ENCODE measurements at regions not wholly inside any gene's neighbourhood (a gene's known extent, or its start where the extent isn't known, plus 50 kb on each side); places are given as distances from the start of the nearest gene placed in this dataset.

GRCh38 chr5:58913406-58913990 is 330.6 kb downstream of the RAB3C start:
- ATAC-seq: no peak
- peaks cover 41% of the 10 kb centered on the region for H3K4me1 Mint-ChIP-seq
- no peak overlapping the region for H3K27ac Mint-ChIP-seq
- POLR2A ChIA-PET: no interaction called here
- H3K9me3 Mint-ChIP-seq: peaks cover 16% of the 10 kb centered on the region
- no peak for DNase-seq (ENCODE audit: low spot score)
- H3K36me3 Mint-ChIP-seq: peaks cover 12% of the 10 kb centered on the region
- TF ChIP-seq, protein P1, sequence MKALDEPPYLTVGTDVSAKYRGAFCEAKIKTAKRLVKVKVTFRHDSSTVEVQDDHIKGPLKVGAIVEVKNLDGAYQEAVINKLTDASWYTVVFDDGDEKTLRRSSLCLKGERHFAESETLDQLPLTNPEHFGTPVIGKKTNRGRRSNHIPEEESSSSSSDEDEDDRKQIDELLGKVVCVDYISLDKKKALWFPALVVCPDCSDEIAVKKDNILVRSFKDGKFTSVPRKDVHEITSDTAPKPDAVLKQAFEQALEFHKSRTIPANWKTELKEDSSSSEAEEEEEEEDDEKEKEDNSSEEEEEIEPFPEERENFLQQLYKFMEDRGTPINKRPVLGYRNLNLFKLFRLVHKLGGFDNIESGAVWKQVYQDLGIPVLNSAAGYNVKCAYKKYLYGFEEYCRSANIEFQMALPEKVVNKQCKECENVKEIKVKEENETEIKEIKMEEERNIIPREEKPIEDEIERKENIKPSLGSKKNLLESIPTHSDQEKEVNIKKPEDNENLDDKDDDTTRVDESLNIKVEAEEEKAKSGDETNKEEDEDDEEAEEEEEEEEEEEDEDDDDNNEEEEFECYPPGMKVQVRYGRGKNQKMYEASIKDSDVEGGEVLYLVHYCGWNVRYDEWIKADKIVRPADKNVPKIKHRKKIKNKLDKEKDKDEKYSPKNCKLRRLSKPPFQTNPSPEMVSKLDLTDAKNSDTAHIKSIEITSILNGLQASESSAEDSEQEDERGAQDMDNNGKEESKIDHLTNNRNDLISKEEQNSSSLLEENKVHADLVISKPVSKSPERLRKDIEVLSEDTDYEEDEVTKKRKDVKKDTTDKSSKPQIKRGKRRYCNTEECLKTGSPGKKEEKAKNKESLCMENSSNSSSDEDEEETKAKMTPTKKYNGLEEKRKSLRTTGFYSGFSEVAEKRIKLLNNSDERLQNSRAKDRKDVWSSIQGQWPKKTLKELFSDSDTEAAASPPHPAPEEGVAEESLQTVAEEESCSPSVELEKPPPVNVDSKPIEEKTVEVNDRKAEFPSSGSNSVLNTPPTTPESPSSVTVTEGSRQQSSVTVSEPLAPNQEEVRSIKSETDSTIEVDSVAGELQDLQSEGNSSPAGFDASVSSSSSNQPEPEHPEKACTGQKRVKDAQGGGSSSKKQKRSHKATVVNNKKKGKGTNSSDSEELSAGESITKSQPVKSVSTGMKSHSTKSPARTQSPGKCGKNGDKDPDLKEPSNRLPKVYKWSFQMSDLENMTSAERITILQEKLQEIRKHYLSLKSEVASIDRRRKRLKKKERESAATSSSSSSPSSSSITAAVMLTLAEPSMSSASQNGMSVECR (CRISPR knock-in tag; IDR thresholded peaks at IDR 0.05; ENCODE audit: borderline replicate concordance): no peak
- TF ChIP-seq GTF2I (CRISPR knock-in tag; conservative IDR thresholded peaks at IDR 0.05) (no peak), NR3C1 (CRISPR knock-in tag; conservative IDR thresholded peaks at IDR 0.05; ENCODE audit: low read depth) (no peak), HMGXB4 (CRISPR knock-in tag; IDR thresholded peaks at IDR 0.05) (no peak), JAZF1 (CRISPR knock-in tag; IDR thresholded peaks at IDR 0.05) (no peak), ZNF416 (CRISPR knock-in tag; IDR thresholded peaks at IDR 0.05) (no peak), AR (CRISPR knock-in tag; IDR thresholded peaks at IDR 0.05) (no peak), SOX15 (CRISPR knock-in tag; IDR thresholded peaks at IDR 0.05) (no peak), NFATC4 (CRISPR knock-in tag; IDR thresholded peaks at IDR 0.05) (no peak), ZNF671 (CRISPR knock-in tag; IDR thresholded peaks at IDR 0.05) (no peak), SP1 (CRISPR knock-in tag; conservative IDR thresholded peaks at IDR 0.05) (no peak), ETV6 (CRISPR knock-in tag; IDR thresholded peaks at IDR 0.05) (no peak), ZNF423 (CRISPR knock-in tag; IDR thresholded peaks at IDR 0.05) (no peak), TEAD1 (CRISPR knock-in tag; IDR thresholded peaks at IDR 0.05) (no peak), NFE2L1 (CRISPR knock-in tag; IDR thresholded peaks at IDR 0.05) (no peak)
- TF ChIP-seq, protein P2, sequence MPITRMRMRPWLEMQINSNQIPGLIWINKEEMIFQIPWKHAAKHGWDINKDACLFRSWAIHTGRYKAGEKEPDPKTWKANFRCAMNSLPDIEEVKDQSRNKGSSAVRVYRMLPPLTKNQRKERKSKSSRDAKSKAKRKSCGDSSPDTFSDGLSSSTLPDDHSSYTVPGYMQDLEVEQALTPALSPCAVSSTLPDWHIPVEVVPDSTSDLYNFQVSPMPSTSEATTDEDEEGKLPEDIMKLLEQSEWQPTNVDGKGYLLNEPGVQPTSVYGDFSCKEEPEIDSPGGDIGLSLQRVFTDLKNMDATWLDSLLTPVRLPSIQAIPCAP (CRISPR knock-in tag; IDR thresholded peaks at IDR 0.05): no peak
- H3K27me3 Mint-ChIP-seq (ENCODE audit: low read depth): peaks cover 39% of the 10 kb centered on the region
- no peak overlapping the region for H3K4me3 Mint-ChIP-seq
- CTCF ChIA-PET: interaction anchor here (1.0 kb wide), 1 partner anchor 27 kb away, joined by 3 read pairs; no protein-coding TSS in a partner anchor
